Fibroblast of pulmonary artery (primary cell): ENCODE measurements at regions not wholly inside any gene's neighbourhood (a gene's known extent, or its start where the extent isn't known, plus 50 kb on each side); places are given as distances from the start of the nearest gene placed in this dataset.
"Not testable (repeated sequence)": the region's sequence is repeated elsewhere in the genome, so short reads cannot be mapped to it uniquely, and the experiment has no call there.

Experiments used
- DNase-seq: peaks from one replicate; pipeline ENCODE4 v3.0.0-alpha.2; 2010; ENCODE audit warnings: low read depth
- H3K4me3 ChIP-seq: replicated peaks from 2 replicates; pipeline ENCODE4 v1.5.1; 2011; ENCODE audit warnings: low read depth, mild to moderate bottlenecking, control low read depth, low read length, moderate library complexity
- TF ChIP-seq, protein P1 (sequence below): IDR thresholded peaks from 2 replicates; pipeline ENCODE4 v1.5.1; 2011; ENCODE audit warnings: mild to moderate bottlenecking, control low read depth, low read length, inconsistent platforms; ENCODE audit errors: missing control alignments

DNA sequence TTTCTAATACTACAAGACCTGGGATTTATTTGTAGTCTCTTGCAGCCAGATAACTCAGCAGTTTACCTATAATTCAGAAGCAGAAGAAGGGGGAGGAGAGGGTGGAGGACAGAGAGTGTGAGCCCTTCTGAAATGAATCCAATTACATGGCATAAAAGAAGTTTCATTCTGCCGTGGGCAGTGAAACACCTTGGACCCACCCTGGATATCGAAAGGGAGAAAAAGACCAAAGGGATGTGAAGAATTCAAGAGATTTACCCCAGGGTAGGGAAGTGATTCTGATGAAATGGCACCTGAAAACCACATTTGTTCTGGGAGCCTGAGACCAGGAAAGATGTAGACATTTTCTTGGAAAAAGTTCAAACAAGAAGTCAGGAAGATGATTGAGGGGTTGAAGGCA lies 140.9 kb downstream of the NDFIP2 start:
- TF ChIP-seq, protein P1, sequence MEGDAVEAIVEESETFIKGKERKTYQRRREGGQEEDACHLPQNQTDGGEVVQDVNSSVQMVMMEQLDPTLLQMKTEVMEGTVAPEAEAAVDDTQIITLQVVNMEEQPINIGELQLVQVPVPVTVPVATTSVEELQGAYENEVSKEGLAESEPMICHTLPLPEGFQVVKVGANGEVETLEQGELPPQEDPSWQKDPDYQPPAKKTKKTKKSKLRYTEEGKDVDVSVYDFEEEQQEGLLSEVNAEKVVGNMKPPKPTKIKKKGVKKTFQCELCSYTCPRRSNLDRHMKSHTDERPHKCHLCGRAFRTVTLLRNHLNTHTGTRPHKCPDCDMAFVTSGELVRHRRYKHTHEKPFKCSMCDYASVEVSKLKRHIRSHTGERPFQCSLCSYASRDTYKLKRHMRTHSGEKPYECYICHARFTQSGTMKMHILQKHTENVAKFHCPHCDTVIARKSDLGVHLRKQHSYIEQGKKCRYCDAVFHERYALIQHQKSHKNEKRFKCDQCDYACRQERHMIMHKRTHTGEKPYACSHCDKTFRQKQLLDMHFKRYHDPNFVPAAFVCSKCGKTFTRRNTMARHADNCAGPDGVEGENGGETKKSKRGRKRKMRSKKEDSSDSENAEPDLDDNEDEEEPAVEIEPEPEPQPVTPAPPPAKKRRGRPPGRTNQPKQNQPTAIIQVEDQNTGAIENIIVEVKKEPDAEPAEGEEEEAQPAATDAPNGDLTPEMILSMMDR = no peak
- no peak overlapping the region for H3K4me3 ChIP-seq
- no peak for DNase-seq

- no peak overlapping the region for H3K4me3 ChIP-seq
- TF ChIP-seq, protein P1 = no peak
- DNase-seq = no peak
These were observed 140.5 kb downstream of the NDFIP2 start for GRCh38 chr13:79621449-79621848.

DNA sequence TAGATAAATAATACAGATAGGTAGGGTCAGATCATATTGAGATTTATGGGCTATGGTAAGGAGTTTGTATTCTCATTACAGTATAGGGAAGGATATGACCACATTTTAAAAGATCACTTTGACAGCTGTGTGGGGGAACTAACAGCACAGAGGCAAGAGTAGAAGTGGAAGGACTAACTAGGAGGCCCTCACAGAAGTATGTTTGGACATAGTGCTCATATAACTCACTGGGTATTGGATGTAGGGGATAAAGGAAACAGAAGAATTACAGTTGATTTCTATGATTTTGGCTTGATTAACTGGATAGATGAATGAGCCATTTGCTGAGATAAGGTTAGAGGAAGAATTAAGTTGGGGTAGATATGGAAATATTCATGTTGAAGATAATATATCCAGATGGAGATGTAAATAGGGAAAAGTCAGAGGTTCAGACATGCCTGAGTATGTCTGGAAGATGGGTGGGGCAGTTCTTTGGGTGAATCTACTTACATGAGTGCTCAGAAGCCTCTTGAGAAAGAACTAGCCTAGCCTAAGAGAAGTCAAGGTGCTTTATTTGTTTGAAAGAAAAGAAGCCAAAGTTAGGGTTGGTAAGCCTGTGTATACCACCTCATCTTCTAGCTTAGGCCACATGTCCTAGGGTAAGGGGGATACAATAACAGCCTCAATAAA lies 133.4 kb downstream of the NDFIP2 start:
- no peak for DNase-seq
- TF ChIP-seq, protein P1 = no peak

DNA sequence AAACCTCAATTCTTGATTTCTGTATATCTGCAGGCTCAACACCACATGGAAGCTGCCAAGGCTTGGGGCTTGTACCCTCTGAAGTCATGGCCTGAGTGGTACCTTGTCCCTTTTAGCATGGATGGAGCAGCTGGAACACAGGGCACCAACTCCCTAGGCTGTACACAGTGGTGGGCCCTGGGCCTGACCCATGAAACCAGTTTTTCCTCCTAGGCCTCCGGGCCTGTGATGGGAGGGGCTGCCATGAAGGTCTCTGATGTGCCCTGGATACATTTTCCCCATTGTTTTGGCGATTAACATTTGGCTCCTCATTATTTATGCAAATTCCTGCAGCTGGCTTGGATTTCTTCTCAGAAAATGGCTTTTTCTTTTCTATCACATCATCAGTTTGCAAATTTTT lies 131.6 kb downstream of the NDFIP2 start:
- DNase-seq = no peak
- H3K4me3 ChIP-seq = no peak overlapping the region
- TF ChIP-seq, protein P1 = no peak

More for the DNA sequence above, 133.4 kb downstream of the NDFIP2 start:
- H3K4me3 ChIP-seq = no peak overlapping the region

- DNase-seq, H3K4me3 ChIP-seq: not testable (repeated sequence)
These were observed 126.9 kb downstream of the NDFIP2 start for GRCh38 chr13:79607895-79608294.
